Erythroblast (primary cell): ENCODE measurements at regions not wholly inside any gene's neighbourhood (a gene's known extent, or its start where the extent isn't known, plus 50 kb on each side); places are given as distances from the start of the nearest gene placed in this dataset.

ENCODE experiments used
- DNase-seq, 2 experiments: peaks; one replicate each; lab custom pipeline; 2025; lab: John Stamatoyannopoulos, UW
- GATA1 ChIP-seq: IDR thresholded peaks from 2 replicates; pipeline ENCODE4 v1.6.1; 2011; ENCODE audit warnings: low read depth, mild to moderate bottlenecking, control low read depth, low read length, moderate library complexity
- POLR2A ChIP-seq: IDR thresholded peaks from 2 replicates; pipeline ENCODE4 v1.6.1; 2011; ENCODE audit warnings: mild to moderate bottlenecking, low read length

- no peak for DNase-seq
- TF ChIP-seq POLR2A (no peak), GATA1 (no peak)
Measured at GRCh38 chr9:536597-537511, 304.6 kb upstream of the DMRT1 start.

- DNase-seq = no peak
- TF ChIP-seq GATA1 = no peak
- TF ChIP-seq POLR2A = no peak
Measured at GRCh38 chr9:543478-543877, 298.0 kb upstream of the DMRT1 start.

- DNase-seq = no peak
- TF ChIP-seq POLR2A (no peak), GATA1 (no peak)
Measured at GRCh38 chr9:545480-545879, 296.0 kb upstream of the DMRT1 start.

- TF ChIP-seq POLR2A (no peak), GATA1 (no peak)
- DNase-seq = no peak
Measured at GRCh38 chr9:546235-546634, 295.3 kb upstream of the DMRT1 start.

GRCh38 chr9:546797-547223 is 294.7 kb upstream of the DMRT1 start:
- TF ChIP-seq POLR2A (no peak), GATA1 (no peak)
- DNase-seq = peak in 1 of 2 experiments; percentile 12

- no peak for DNase-seq
- TF ChIP-seq GATA1 = no peak
Measured at GRCh38 chr9:547314-547713, 294.2 kb upstream of the DMRT1 start.

GRCh38 chr9:549455-549997 is 292.0 kb upstream of the DMRT1 start:
- TF ChIP-seq POLR2A (no peak), GATA1 (no peak)
- DNase-seq = no peak

- no peak for DNase-seq
- no peak for TF ChIP-seq GATA1
- TF ChIP-seq POLR2A = no peak
Measured at GRCh38 chr9:550333-550732, 291.2 kb upstream of the DMRT1 start.

- no peak for TF ChIP-seq GATA1
- TF ChIP-seq POLR2A = no peak
- DNase-seq = no peak
Measured at GRCh38 chr9:551986-552929, 289.2 kb upstream of the DMRT1 start.

GRCh38 chr9:555493-555892 is 286.0 kb upstream of the DMRT1 start:
- DNase-seq = no peak
- TF ChIP-seq POLR2A (no peak), GATA1 (no peak)

GRCh38 chr9:556199-556598 is 285.3 kb upstream of the DMRT1 start:
- no peak for TF ChIP-seq POLR2A
- no peak for TF ChIP-seq GATA1
- no peak for DNase-seq

- TF ChIP-seq GATA1 = no peak
- no peak for TF ChIP-seq POLR2A
Measured at GRCh38 chr9:556675-557074, 284.8 kb upstream of the DMRT1 start.

GRCh38 chr9:557601-558201 is 283.8 kb upstream of the DMRT1 start:
- TF ChIP-seq POLR2A (no peak), GATA1 (no peak)
- no peak for DNase-seq

More at GRCh38 chr9:556675-557074, 284.8 kb upstream of the DMRT1 start:
- no peak for DNase-seq
